GM19035 (cell line): ENCODE measurements at regions not wholly inside any gene's neighbourhood (a gene's known extent, or its start where the extent isn't known, plus 50 kb on each side); places are given as distances from the start of the nearest gene placed in this dataset.
"Not testable (repeated sequence)": the region's sequence is repeated elsewhere in the genome, so short reads cannot be mapped to it uniquely, and the experiment has no call there.

Experiments
- ATAC-seq: cut with Tn5 transposase; IDR thresholded peaks from one replicate; pipeline ENCODE4 v1.9.1; 2021; ENCODE audit not compliant: unreplicated experiment

DNA sequence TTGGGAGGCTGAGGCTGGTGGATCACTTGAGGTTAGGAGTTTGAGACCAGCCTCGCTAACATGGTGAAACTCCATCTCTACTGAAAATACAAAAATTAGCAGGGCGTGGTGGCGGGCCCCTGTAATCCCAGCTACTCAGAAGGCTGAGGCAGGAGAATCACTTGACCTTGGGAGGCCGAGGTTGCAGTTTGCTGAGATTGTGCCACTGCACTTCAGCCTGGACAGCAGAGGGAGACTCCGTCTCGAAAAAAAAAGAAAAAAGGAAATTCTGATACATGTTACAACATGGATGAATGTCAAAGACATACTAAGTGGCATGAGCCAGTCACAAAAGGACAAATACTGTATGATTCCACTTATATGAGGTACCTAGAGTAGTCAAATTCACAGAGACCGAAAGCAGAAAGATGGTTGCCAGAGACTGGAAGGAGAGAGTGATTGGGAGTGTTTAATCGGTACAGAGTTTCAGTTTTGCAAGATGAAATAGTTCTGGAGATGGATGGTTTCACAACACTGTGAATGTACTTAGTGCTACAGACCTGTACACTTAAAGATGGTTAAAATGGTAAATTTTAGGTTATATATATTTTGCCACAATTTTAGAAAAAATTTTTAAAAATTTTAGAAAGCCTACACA, 92.3 kb downstream of the BLID start:
- no peak for ATAC-seq

DNA sequence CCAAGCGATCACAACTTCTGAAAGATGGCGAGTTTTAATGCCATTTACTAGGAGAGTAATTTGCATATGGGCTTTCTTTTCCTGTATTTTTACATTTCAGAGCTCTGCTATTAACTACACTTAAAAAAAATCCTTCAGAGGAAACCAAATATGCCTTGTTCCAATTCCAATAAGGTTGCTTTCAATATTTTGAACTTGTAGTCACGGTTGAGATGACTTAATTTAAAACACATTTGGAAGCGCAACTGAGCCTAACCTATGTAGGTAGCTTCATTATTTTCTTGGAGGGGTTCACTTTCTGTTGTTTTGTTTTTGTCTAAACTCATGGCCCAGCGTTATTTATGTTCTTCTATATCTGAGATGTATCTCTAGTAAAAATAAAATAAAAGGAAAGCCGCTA, 93.4 kb downstream of the BLID start:
- no peak for ATAC-seq

GRCh38 chr11:122020902-122021301, 95.1 kb downstream of the BLID start:
- ATAC-seq = no peak

- no peak for ATAC-seq
Observed at GRCh38 chr11:122019908-122020694, 95.9 kb downstream of the BLID start.

DNA sequence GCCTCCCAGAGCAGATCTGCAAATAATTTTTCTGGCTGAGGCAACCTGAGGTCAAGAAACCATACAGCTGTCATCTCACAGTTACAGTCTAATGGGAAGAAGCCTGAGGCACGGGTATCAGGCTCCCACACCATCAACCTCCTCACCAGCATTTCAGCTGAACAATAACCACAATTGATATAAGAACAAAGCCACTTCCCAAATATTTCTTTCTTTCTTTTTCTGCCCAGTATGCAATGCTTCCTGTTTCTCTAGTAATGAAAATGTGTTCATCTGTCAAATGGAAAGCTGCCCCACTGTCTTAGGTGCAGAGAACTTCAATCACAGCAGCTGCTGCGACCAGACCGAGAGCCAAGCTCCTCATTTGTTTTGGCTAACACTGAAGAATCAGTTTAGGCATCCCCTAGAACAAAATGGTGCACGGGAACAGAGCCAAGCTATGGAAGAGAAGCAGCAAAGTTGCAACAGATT, 108.4 kb downstream of the BLID start:
- ATAC-seq = no peak

- ATAC-seq = no peak
Observed at GRCh38 chr11:122004446-122004845, 111.6 kb downstream of the BLID start.

DNA sequence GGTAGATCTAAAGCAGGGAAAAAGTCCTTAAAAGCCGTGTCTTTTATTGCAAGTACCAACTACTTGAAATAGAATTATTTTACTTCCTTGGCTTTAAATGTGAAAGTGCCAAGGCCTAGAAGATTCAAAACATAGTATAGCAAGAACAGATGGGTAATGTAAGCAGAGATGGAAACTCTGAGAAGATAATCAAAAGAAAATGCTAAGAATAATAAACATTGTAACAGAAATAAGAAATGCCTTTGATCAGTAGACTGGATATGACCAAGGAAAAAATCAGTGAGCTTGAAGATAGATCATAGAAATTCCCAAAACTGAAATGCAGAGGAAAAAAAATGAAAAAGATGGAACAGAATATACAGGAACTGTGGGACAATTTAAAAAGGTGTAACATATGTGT, 113.1 kb downstream of the BLID start:
- ATAC-seq = no peak

GRCh38 chr11:122002047-122002446, 114.0 kb downstream of the BLID start:
- no peak for ATAC-seq

DNA sequence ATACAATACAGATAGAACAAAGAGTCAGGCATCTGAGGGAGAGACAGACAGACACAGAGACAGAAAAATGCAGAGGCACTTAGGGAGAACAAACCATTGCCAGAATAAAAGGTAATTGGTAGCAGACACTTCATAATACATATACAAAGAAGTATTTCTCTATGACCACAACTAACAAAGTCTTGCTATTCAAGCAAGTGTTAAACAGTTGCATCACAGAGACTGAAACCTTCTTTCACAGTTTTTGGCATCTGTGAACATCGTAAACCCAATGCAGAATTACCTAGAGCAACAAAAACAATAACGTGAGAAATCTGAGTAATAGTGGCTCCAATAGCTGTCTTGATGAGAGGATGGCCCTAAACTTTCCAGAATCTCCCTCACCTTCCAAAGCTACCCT, 116.4 kb downstream of the BLID start:
- no peak for ATAC-seq

- ATAC-seq = no peak
Observed at GRCh38 chr11:121996574-121996973, 119.4 kb downstream of the BLID start.

DNA sequence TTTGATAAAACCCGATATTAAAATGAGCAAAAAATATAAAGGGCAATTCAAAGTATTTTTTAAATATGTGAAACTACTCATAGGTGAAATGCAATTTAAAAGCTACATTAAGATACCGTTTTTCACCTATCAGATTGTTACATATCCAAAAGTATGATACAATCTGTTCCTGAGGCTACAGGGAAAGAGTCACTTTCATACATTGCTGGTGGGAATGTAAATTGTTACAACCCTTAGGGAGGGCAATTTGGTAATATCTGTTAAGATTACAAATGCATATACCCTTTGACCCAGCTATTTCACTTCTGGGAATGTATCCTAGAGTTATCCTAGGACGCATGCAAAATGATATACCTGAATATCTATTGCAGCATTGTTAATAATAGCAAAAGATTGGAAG, 132.1 kb downstream of the BLID start:
- no peak for ATAC-seq

DNA sequence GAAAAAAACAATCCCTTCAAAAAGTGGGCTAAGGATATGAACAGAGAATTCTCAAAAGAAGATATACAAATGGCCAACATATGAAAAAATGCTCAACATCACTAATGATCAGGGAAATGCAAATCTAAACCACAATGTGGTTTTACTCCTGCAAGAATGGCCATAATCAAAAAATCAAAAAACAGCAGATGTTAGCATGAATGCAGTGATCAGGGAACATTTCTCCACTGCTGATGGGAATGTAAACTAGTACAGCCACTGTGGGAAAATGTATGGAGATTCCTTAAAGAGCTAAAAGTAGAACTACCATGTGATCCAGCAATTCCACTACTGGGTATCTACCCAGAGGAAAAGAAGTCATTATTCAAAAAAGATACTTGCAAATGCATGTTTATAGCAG, 138.1 kb downstream of the BLID start:
- not testable (repeated sequence) for ATAC-seq

- no peak for ATAC-seq
Observed at GRCh38 chr11:121968638-121969037, 147.4 kb downstream of the BLID start.

DNA sequence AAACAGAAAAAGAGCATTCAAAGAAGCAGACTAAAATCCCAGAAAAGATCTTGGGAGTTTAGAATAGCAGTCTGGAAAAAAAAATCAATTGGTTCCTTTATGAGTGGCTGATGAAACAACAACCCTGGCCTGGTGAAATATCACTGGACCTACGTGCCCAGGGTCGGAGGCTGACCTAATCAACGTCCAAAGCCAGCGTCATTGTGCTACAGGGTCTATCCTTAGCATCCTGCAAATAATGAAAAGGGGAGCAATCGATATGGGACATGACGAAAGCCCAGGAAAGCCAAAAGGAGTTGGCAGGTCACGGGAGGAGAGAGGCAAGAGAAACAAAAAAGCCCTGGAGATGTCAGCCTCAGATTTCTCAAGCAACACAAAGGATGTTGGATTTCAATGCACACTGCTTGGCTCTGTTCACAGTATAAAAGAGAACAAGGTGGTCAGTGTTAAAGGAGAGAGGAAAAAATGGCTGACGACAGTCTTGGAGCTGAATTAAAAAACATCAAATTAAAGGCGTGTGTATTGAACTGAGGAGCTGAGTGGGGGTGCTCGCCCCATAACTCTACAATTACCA, 148.8 kb downstream of the BLID start:
- ATAC-seq = no peak

DNA sequence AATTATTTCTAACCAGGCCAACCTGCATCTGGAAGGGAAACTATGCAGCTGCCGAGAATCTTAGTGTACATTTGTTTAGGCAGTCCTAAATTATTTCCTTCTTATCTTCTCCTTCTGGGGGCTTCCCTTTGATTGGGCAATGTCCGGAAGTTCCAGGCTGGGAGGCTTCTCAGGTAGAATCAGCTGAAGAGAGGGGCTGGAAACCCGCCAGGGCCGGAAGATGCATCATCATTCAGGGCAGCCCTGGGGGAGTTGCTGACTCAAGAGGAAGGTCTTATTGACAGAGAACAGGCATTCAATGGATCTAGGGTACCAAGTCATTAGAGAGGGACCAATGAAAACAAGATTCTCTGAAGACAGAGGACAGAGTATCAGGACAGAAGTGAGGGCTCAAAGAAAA, 150.7 kb downstream of the BLID start:
- no peak for ATAC-seq

GRCh38 chr11:121964591-121964990, 151.4 kb downstream of the BLID start:
- ATAC-seq = no peak

- ATAC-seq = not testable (repeated sequence)
Observed at GRCh38 chr11:121963846-121964245, 152.2 kb downstream of the BLID start.

GRCh38 chr11:121961321-121961801, 154.7 kb downstream of the BLID start:
- ATAC-seq = no peak

DNA sequence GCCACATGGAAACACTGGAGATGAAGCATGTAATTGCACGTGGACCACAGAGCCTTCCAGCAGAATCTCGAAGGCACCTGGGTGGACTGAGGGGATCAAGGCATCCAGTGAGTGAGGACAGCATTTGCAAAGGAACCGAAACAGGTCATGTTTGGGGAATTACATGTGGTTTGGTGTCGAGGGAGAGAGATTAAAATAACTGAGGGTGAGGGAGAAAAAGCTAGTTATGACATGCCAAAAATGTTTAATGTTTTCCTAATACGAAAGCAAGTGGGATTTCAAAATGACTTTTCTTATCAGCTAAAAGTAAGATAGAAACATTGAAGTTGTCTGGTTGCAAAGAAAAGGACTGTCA, 157.1 kb downstream of the BLID start:
- no peak for ATAC-seq

DNA sequence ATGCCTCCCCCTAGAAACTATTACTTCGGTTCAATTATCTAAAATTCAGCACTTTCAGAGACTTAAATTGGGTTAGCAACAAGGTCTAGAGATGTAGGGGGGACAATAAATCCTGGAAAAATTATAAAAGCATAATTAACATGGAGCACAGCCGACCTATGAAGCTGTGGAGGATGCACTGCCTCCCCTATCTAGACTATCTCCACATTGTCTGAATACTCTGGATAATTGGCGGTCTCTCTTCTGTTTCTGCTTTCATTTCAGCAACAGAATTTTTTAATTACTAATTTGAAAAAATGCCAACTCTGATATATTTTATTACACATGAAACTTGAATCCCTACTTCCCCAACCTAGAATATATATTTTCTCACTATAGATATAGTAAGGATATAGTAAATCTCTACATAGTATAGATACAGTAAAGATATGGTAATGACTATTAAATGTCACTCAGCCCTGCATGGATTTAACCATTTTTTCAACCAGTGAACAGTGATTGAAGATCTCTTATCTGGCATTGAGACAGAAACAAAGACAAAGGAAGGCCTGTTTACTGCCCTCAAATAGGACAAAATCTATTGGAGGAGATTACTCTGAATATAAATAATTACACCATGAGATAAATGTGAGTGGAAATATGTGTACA, 157.6 kb downstream of the BLID start:
- no peak for ATAC-seq

GRCh38 chr11:121953122-121953521, 162.9 kb downstream of the BLID start:
- ATAC-seq = no peak

DNA sequence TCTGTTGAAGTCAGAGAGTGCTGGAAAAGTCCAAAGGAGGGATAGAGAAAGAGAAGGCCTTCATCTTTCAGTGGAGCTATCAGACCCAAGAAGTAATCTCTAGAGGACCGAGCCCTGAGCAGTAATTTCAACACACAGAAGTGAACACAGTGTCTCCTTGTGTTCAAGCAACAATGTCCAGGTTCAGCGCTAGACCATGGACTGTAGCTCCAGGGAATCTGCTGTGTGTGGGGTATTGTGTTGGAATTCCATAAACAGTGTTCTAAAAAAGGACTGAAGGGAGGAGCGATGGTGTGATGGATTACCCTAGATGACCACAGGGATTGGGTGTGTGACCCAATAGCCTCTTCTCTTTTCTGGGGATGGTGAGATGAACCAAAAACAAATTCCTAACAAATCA, 165.9 kb downstream of the BLID start:
- ATAC-seq = no peak
